ENCODE measurements at regions not wholly inside any gene's neighbourhood (a gene's known extent, or its start where the extent isn't known, plus 50 kb on each side); places are given as distances from the start of the nearest gene placed in this dataset.

- TF ChIP-seq, protein P1, sequence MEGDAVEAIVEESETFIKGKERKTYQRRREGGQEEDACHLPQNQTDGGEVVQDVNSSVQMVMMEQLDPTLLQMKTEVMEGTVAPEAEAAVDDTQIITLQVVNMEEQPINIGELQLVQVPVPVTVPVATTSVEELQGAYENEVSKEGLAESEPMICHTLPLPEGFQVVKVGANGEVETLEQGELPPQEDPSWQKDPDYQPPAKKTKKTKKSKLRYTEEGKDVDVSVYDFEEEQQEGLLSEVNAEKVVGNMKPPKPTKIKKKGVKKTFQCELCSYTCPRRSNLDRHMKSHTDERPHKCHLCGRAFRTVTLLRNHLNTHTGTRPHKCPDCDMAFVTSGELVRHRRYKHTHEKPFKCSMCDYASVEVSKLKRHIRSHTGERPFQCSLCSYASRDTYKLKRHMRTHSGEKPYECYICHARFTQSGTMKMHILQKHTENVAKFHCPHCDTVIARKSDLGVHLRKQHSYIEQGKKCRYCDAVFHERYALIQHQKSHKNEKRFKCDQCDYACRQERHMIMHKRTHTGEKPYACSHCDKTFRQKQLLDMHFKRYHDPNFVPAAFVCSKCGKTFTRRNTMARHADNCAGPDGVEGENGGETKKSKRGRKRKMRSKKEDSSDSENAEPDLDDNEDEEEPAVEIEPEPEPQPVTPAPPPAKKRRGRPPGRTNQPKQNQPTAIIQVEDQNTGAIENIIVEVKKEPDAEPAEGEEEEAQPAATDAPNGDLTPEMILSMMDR (IDR thresholded peaks at IDR 0.05 in 4 of 5, conservative IDR thresholded peaks at IDR 0.05 in 1 of 5): no peak
- TF ChIP-seq POLR2A (IDR thresholded peaks at IDR 0.05): no peak
Observed at GRCh38 chr16:5349670-5350517, 252.3 kb upstream of the EEF2KMT start.
